Loucy (cell line): ENCODE measurements at regions not wholly inside any gene's neighbourhood (a gene's known extent, or its start where the extent isn't known, plus 50 kb on each side); places are given as distances from the start of the nearest gene placed in this dataset.

Experiments
- H2AFZ ChIP-seq: fragments of 200-600 bp; sonication (generic); 2 replicates; pipeline ENCODE4 v1.6.0; 2016; ENCODE audit warnings: antibody characterized with exemption, mild to moderate bottlenecking, low read length, moderate library complexity
- H3F3A ChIP-seq: fragments of 200-600 bp; 2 replicates; pipeline ENCODE4 v1.6.0; 2016; ENCODE audit warnings: antibody characterized with exemption, low read depth, mild to moderate bottlenecking
- H3K27me3 ChIP-seq: fragments of 200-600 bp; sonication (generic); 2 replicates; pipeline ENCODE4 v1.6.1; 2014; ENCODE audit warnings: low read length, mild to moderate bottlenecking; ENCODE audit not compliant: insufficient read depth, poor library complexity, severe bottlenecking
- H3K36me3 ChIP-seq: fragments of 200-600 bp; sonication (generic); 2 replicates; pipeline ENCODE4 v1.6.1; 2016; ENCODE audit warnings: low read length; ENCODE audit not compliant: insufficient read depth
- H3K4me1 ChIP-seq: fragments of 200-600 bp; sonication (generic); 2 replicates; pipeline ENCODE4 v1.5.1; 2014; ENCODE audit warnings: low read length, mild to moderate bottlenecking; ENCODE audit not compliant: insufficient read depth, poor library complexity, severe bottlenecking
- H3K4me2 ChIP-seq: fragments of 200-600 bp; sonication (generic); 2 replicates; pipeline ENCODE4 v1.6.0; 2014; ENCODE audit warnings: antibody characterized with exemption, low read length, low read depth, mild to moderate bottlenecking; ENCODE audit not compliant: poor library complexity, severe bottlenecking
- H3K4me3 ChIP-seq: fragments of 200-600 bp; sonication (generic); 2 replicates; pipeline ENCODE4 v1.5.1; 2014; ENCODE audit warnings: low read length, mild to moderate bottlenecking, mixed read lengths; ENCODE audit not compliant: poor library complexity, severe bottlenecking
- H3K79me2 ChIP-seq: fragments of 200-600 bp; sonication (generic); 2 replicates; pipeline ENCODE4 v1.6.1; 2014; ENCODE audit warnings: low read length; ENCODE audit not compliant: insufficient read depth
- H3K9ac ChIP-seq: fragments of 200-600 bp; sonication (generic); 2 replicates; pipeline ENCODE4 v1.6.0; 2014; ENCODE audit warnings: mild to moderate bottlenecking, low read depth, low read length, moderate library complexity; ENCODE audit not compliant: poor library complexity, severe bottlenecking
- H3K9me2 ChIP-seq: fragments of 200-600 bp; sonication (generic); replicated peaks from 2 replicates; pipeline ENCODE4 v1.6.1; 2016; ENCODE audit warnings: low read depth, low read length, mixed read lengths
- H3K9me3 ChIP-seq: fragments of 200-600 bp; sonication (generic); 2 replicates; pipeline ENCODE4 v1.6.1; 2014; ENCODE audit warnings: mild to moderate bottlenecking, antibody characterized with exemption, low read length, low read depth; ENCODE audit not compliant: insufficient read depth
- H4K20me1 ChIP-seq: fragments of 200-600 bp; sonication (generic); 2 replicates; pipeline ENCODE4 v1.6.0; 2014; ENCODE audit warnings: antibody characterized with exemption, low read length, mild to moderate bottlenecking; ENCODE audit not compliant: insufficient read depth, poor library complexity, severe bottlenecking
- EZH2phosphoT487 ChIP-seq: fragments of 200-600 bp; IDR thresholded peaks from 2 replicates; pipeline ENCODE4 v1.6.1; 2018; ENCODE audit warnings: antibody characterized with exemption, mild to moderate bottlenecking, moderate library complexity, borderline replicate concordance
- TF ChIP-seq, protein P1 (sequence below): fragments of 200-600 bp; sonication (generic); conservative IDR thresholded peaks from 2 replicates; pipeline ENCODE4 v1.5.1; 2014; ENCODE audit warnings: mild to moderate bottlenecking, antibody characterized with exemption, low read length

DNA sequence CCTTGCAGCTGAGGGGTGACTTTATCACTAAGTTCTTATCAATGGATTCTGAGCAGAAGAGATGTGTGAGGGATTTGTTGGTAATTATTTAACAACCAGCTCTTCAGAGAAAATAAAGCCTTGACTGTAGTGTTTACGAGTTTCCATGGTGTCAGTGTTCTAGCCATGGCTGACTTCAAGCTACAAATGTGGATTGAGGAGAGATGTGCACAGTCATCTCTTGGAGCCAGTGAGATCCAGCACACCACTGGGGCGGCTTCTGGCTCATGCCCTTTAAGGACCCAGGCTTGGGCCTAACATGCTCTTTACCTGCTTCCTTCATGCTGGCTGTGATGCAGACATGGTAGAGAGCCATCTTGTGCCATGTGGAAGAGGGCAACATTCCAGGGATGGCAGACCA lies 145.6 kb upstream of the MRPS22 start:
- TF ChIP-seq, protein P1, sequence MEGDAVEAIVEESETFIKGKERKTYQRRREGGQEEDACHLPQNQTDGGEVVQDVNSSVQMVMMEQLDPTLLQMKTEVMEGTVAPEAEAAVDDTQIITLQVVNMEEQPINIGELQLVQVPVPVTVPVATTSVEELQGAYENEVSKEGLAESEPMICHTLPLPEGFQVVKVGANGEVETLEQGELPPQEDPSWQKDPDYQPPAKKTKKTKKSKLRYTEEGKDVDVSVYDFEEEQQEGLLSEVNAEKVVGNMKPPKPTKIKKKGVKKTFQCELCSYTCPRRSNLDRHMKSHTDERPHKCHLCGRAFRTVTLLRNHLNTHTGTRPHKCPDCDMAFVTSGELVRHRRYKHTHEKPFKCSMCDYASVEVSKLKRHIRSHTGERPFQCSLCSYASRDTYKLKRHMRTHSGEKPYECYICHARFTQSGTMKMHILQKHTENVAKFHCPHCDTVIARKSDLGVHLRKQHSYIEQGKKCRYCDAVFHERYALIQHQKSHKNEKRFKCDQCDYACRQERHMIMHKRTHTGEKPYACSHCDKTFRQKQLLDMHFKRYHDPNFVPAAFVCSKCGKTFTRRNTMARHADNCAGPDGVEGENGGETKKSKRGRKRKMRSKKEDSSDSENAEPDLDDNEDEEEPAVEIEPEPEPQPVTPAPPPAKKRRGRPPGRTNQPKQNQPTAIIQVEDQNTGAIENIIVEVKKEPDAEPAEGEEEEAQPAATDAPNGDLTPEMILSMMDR = no peak
- TF ChIP-seq EZH2phosphoT487 = no peak
- H4K20me1 ChIP-seq = no peaks in the 10 kb centered on the region

GRCh38 chr3:139198929-139199328 lies 144.9 kb upstream of the MRPS22 start:
- Histone ChIP-seq H3K27me3 (no peaks in the 10 kb centered on the region), H3K79me2 (no peaks in the 10 kb centered on the region), H3K4me2 (peak overlapping the region; percentile 51), H3K9me2 (no peaks in the 10 kb centered on the region), H3F3A (no peaks in the 10 kb centered on the region), H3K4me1 (peaks cover 48% of the 10 kb centered on the region), H3K9ac (peak overlapping the region; percentile 37), H3K9me3 (no peaks in the 10 kb centered on the region), H2AFZ (peak overlapping the region; percentile 81), H4K20me1 (no peaks in the 10 kb centered on the region), H3K4me3 (peak overlapping the region; percentile 44), H3K36me3 (no peaks in the 10 kb centered on the region)
- no peak for TF ChIP-seq EZH2phosphoT487
- TF ChIP-seq, protein P1 = no peak

More for the DNA sequence above, 145.6 kb upstream of the MRPS22 start:
- Histone ChIP-seq H3K4me3 (no peak overlapping the region), H3K9me2 (no peaks in the 10 kb centered on the region), H3K27me3 (no peaks in the 10 kb centered on the region), H3K4me2 (peak overlapping the region; percentile 51), H3K9ac (peak overlapping the region; percentile 37), H2AFZ (peak overlapping the region; percentile 81), H3K9me3 (no peaks in the 10 kb centered on the region), H3K36me3 (no peaks in the 10 kb centered on the region), H3F3A (no peaks in the 10 kb centered on the region), H3K4me1 (peaks cover 48% of the 10 kb centered on the region), H3K79me2 (no peaks in the 10 kb centered on the region)

DNA sequence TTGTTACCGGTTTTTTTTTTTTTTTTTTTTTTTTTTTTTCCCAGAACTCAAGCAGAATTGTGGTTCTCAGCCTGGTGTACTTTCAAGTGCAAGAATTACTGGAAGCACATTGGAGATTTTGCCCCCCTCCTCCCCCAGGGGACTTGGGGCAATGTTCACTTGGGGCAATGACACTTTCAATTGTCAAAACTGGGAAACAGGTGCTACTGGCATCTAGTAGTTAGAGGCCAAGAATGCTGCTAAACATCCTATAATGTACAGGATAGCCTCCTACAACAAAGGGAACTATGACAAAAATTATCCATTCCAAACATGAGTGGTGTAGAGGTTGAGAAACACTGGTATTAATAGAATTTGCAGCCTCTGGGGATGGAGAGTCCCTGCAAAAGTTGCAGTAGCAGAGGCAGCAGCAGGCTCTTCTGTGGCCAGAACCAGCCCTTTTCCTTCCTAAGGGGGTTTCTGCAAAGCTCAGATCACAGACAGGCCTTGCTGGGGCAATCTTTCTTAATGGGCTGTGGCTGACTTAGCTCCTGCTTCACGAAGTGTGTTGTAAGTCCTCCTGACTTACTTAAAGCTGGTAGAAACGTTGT lies 144.3 kb upstream of the MRPS22 start:
- no peaks in the 10 kb centered on the region for H4K20me1 ChIP-seq
- H3K36me3 ChIP-seq = no peaks in the 10 kb centered on the region
- H3K4me3 ChIP-seq = no peak overlapping the region
- peak overlapping the region; percentile 81 for H2AFZ ChIP-seq
- peak overlapping the region; percentile 51 for H3K4me2 ChIP-seq
- peaks cover 48% of the 10 kb centered on the region for H3K4me1 ChIP-seq
- H3K9ac ChIP-seq = peak overlapping the region; percentile 37
- H3K79me2 ChIP-seq = no peaks in the 10 kb centered on the region
- no peaks in the 10 kb centered on the region for H3K27me3 ChIP-seq
- H3F3A ChIP-seq = no peaks in the 10 kb centered on the region
- H3K9me3 ChIP-seq = no peaks in the 10 kb centered on the region
- TF ChIP-seq EZH2phosphoT487 = no peak
- TF ChIP-seq, protein P1 = no peak
- H3K9me2 ChIP-seq = no peaks in the 10 kb centered on the region
